HUES64 (cell line): ENCODE measurements at regions not wholly inside any gene's neighbourhood (a gene's known extent, or its start where the extent isn't known, plus 50 kb on each side); places are given as distances from the start of the nearest gene placed in this dataset.
"Not testable (repeated sequence)": the region's sequence is repeated elsewhere in the genome, so short reads cannot be mapped to it uniquely, and the experiment has no call there.

ENCODE experiments used
- H3K27ac ChIP-seq: 2 replicates; pipeline ENCODE4 v1.7.0; 2013; ENCODE audit warnings: low read depth, low read length, inconsistent platforms
- H3K27me3 ChIP-seq: 2 replicates; pipeline ENCODE4 v1.6.1; 2013; ENCODE audit warnings: mild to moderate bottlenecking, low read length; ENCODE audit not compliant: insufficient read depth
- H3K36me3 ChIP-seq: 2 replicates; pipeline ENCODE4 v1.6.1; 2013; ENCODE audit warnings: mild to moderate bottlenecking, low read length; ENCODE audit not compliant: insufficient read depth
- H3K4me1 ChIP-seq: 2 replicates; pipeline ENCODE4 v1.6.1; 2013; ENCODE audit warnings: mild to moderate bottlenecking, low read length, moderate library complexity; ENCODE audit not compliant: insufficient read depth
- H3K4me3 ChIP-seq: 2 replicates; pipeline ENCODE4 v1.5.1; 2013; ENCODE audit warnings: mild to moderate bottlenecking, low read length, moderate library complexity
- H3K9ac ChIP-seq: 2 replicates; pipeline ENCODE4 v1.6.1; 2013; ENCODE audit warnings: mild to moderate bottlenecking, low read depth, low read length
- H3K9me3 ChIP-seq: 2 replicates; pipeline ENCODE4 v1.6.1; 2013; ENCODE audit warnings: low read depth, low read length; ENCODE audit not compliant: insufficient read depth
- WGBS: fragments of 150-250, 120-280 bp; methylation state at CpG from one replicate; pipeline ENCODE4 v1.1.7; 2013; ENCODE audit warnings: missing lambda C conversion rate; 5-methylcytosine and 5-hydroxymethylcytosine counted together

GRCh38 chr1:106319612-106320011 is 736.9 kb upstream of the PRMT6 start:
- 91% methylated on average over 2 of the region's 3 CpGs for WGBS
- Histone ChIP-seq H3K4me3 (no peak overlapping the region), H3K4me1 (no peaks in the 10 kb centered on the region), H3K36me3 (no peaks in the 10 kb centered on the region), H3K9me3 (no peaks in the 10 kb centered on the region), H3K9ac (no peak overlapping the region), H3K27ac (no peak overlapping the region), H3K27me3 (no peaks in the 10 kb centered on the region)

DNA sequence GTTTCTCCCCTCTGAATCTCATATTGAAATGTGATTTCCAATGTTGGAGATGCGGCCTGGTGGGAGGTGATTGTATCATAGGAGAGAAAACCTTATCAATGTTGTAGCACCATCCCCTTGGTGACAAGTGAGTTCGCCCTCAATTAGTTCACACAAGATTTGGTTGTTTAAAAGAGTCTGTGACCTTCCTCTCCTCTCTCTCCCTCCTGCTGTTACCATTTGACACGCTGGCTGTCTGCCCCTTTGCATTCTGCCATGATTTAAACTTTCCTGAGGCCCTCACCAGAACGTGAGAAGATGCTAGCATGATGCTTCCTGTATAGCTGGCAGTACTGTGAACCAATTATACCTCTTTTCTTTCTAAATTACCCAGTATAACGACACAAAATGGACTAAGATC is 730.9 kb upstream of the PRMT6 start:
- WGBS = 54% methylated on average over 4 of the region's 5 CpGs
- H3K4me1 ChIP-seq = no peaks in the 10 kb centered on the region; the same call in 1 of the 2 replicates
- no peak overlapping the region for H3K9ac ChIP-seq
- H3K27me3 ChIP-seq = no peaks in the 10 kb centered on the region
- H3K36me3 ChIP-seq = no peaks in the 10 kb centered on the region
- H3K27ac ChIP-seq = no peak overlapping the region
- no peak overlapping the region for H3K4me3 ChIP-seq
- no peaks in the 10 kb centered on the region for H3K9me3 ChIP-seq

- WGBS = 73% methylated on average over 4 of the region's 4 CpGs
- 0 out of 2 replicates have a peak, but pooled peaks cover 8% of the 10 kb centered on the region for H3K9me3 ChIP-seq
Observed at GRCh38 chr1:106344494-106344893, 712.0 kb upstream of the PRMT6 start.

DNA sequence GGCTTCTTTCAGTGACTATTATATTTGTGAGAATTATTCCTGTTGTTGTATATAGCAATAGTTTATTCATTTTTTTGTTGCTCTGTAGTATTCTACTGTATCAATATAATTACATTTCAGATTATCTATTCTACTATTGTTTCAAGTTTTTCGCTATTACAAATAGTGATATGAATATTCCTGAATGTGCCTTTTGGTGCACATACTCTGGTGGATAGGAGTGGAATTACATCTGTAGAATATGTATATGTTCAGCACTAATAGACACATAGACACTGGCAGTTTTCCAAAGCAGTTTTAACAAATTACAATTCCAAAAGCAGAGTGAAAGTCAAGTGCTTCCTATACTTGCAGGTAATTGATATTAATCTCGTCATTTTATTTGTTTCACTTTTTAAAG is 696.2 kb upstream of the PRMT6 start:
- WGBS = no CpG with 5 or more reads among the region's 2 CpGs
- Histone ChIP-seq H3K36me3 (no peaks in the 10 kb centered on the region), H3K4me3 (no peak overlapping the region), H3K27ac (no peak overlapping the region), H3K9me3 (peaks cover 3% of the 10 kb centered on the region; the same call in 1 of the 2 replicates), H3K27me3 (no peaks in the 10 kb centered on the region), H3K9ac (no peak overlapping the region), H3K4me1 (no peaks in the 10 kb centered on the region)

More at GRCh38 chr1:106344494-106344893, 712.0 kb upstream of the PRMT6 start:
- no peaks in the 10 kb centered on the region for H3K36me3 ChIP-seq
- H3K27ac ChIP-seq = no peak overlapping the region
- no peak overlapping the region for H3K9ac ChIP-seq
- no peaks in the 10 kb centered on the region for H3K27me3 ChIP-seq
- H3K4me3 ChIP-seq = no peak overlapping the region
- peaks cover 7% of the 10 kb centered on the region; the same call in 1 of the 2 replicates for H3K4me1 ChIP-seq

DNA sequence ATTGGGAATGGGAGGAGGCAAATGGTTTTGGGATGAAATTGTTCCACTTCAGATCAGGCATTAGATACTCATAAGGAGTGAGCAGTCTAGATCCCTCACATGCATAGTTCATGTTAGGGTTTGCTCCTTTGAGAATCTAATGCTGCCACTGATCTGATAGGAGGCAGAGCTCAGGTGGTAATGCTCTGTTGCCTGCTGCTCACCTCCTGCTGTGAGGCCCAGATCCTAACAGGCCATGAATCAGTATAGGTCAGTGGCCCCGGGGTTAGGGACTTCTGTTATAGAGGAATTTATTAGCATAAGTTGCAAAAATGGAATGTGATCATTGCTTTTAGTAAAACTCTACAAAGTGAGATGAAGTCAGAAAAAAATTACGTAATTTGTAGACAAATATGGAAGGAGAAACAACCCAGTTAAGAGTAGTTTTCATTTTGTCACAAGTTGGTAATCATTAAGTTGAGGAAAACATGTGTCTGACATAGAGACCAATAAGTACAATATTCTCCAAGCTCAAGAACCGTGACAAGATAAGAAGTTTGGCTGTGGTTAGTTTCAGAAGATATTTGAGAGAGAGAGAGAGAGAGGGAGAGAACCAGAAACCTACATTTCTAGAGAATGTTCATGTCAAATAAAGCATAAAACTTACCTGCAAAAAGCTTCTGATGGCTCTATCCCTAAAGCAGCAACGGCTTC is 689.7 kb upstream of the PRMT6 start:
- H3K9me3 ChIP-seq = no peaks in the 10 kb centered on the region
- no peaks in the 10 kb centered on the region for H3K4me1 ChIP-seq
- WGBS = 81% methylated on average over 3 of the region's 4 CpGs
- no peaks in the 10 kb centered on the region for H3K27me3 ChIP-seq
- H3K4me3 ChIP-seq = no peak overlapping the region
- no peaks in the 10 kb centered on the region for H3K36me3 ChIP-seq
- H3K9ac ChIP-seq = no peak overlapping the region
- no peak overlapping the region for H3K27ac ChIP-seq

GRCh38 chr1:106378261-106378660 is 678.2 kb upstream of the PRMT6 start:
- Histone ChIP-seq H3K9me3 (0 out of 2 replicates have a peak, but pooled peaks cover 2% of the 10 kb centered on the region), H3K27me3 (no peaks in the 10 kb centered on the region), H3K4me3 (no peak overlapping the region), H3K36me3 (no peaks in the 10 kb centered on the region), H3K9ac (no peak overlapping the region), H3K27ac (no peak overlapping the region), H3K4me1 (no peaks in the 10 kb centered on the region)

- no peak overlapping the region for H3K27ac ChIP-seq
- H3K27me3 ChIP-seq = no peaks in the 10 kb centered on the region
- H3K36me3 ChIP-seq = no peaks in the 10 kb centered on the region
- no peaks in the 10 kb centered on the region for H3K9me3 ChIP-seq
- no peak overlapping the region for H3K9ac ChIP-seq
- no peaks in the 10 kb centered on the region for H3K4me1 ChIP-seq
- no peak overlapping the region for H3K4me3 ChIP-seq
- 78% methylated on average over 1 of the region's 1 CpG for WGBS
Observed at GRCh38 chr1:106380772-106381171, 675.7 kb upstream of the PRMT6 start.

GRCh38 chr1:106389160-106389559 is 667.3 kb upstream of the PRMT6 start:
- not testable (repeated sequence) for H3K4me3 ChIP-seq, H3K9me3 ChIP-seq, H3K27ac ChIP-seq, H3K9ac ChIP-seq, H3K4me1 ChIP-seq, H3K27me3 ChIP-seq, H3K36me3 ChIP-seq
- 90% methylated on average over 4 of the region's 4 CpGs for WGBS

DNA sequence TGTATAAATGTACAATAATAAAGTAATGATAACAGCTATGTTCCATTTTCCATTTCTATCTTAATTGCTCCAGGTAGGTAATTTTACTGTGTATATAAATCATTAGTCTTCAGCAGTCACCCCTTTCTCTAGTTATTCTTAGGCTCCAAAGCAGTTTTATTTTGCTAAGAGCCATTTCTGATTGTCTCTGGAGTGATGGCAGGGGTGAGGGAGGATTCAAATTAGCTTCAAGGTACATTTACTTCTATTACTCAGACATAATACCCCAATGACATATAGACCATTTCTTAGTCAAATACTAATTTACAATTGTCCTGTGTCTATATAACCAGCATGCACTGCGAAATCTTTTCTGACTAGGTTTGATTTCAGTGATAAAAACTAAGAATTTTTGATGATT is 663.4 kb upstream of the PRMT6 start:
- H3K9ac ChIP-seq = no peak overlapping the region
- H3K4me3 ChIP-seq = no peak overlapping the region
- H3K9me3 ChIP-seq = no peaks in the 10 kb centered on the region
- 89% methylated on average over 1 of the region's 1 CpG for WGBS
- H3K36me3 ChIP-seq = no peaks in the 10 kb centered on the region
- no peaks in the 10 kb centered on the region for H3K27me3 ChIP-seq
- H3K4me1 ChIP-seq = no peaks in the 10 kb centered on the region
- no peak overlapping the region for H3K27ac ChIP-seq

DNA sequence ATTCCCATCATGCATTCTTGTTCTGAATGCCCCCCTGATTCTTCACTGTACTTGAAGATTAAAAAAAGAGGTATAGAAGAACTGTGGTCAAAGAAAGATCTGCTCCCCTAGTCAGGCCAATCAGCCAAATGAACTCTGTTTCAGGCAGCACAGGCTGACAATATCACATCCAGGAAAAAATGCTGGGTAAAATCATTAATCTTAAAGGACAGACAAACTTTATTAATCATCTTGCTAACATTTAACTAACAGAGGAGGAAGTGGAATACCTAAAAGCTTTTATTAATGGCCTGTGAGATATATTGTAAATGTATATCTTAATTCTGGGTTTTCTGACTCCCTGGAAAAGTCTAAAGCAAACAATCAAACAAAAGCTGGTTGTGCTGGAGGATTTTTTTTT is 660.5 kb upstream of the PRMT6 start:
- Histone ChIP-seq H3K4me3 (no peak overlapping the region), H3K27me3 (no peaks in the 10 kb centered on the region), H3K9ac (no peak overlapping the region), H3K9me3 (no peaks in the 10 kb centered on the region), H3K27ac (no peak overlapping the region), H3K4me1 (no peaks in the 10 kb centered on the region), H3K36me3 (no peaks in the 10 kb centered on the region)

DNA sequence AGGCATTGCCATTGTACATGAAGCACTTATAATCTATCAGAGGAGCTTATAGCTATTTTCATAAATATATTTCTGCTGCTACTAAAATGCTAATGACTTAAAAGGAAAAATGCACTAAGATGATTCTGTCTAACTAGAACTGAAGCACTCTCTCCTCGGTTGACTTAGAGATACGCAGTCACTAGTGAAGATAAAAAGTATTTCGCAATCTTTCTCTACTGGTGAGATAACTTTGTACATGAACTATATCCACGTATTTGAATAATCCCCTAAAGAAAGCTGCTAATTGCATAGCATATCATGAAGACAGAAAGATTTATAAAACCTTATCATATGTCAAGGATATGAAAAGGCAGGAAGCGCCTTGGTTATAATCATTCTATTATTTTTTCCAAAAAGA is 658.1 kb upstream of the PRMT6 start:
- H3K4me1 ChIP-seq = no peaks in the 10 kb centered on the region
- H3K27me3 ChIP-seq = no peaks in the 10 kb centered on the region
- H3K36me3 ChIP-seq = no peaks in the 10 kb centered on the region
- H3K9ac ChIP-seq = no peak overlapping the region
- no peak overlapping the region for H3K27ac ChIP-seq
- no peak overlapping the region for H3K4me3 ChIP-seq
- 97% methylated on average over 4 of the region's 5 CpGs for WGBS
- no peaks in the 10 kb centered on the region for H3K9me3 ChIP-seq

- H3K9ac ChIP-seq = no peak overlapping the region
- no peaks in the 10 kb centered on the region for H3K4me1 ChIP-seq
- H3K36me3 ChIP-seq = no peaks in the 10 kb centered on the region
- no peaks in the 10 kb centered on the region for H3K9me3 ChIP-seq
- H3K27ac ChIP-seq = no peak overlapping the region
- H3K27me3 ChIP-seq = no peaks in the 10 kb centered on the region
- WGBS = 100% methylated on average over 1 of the region's 1 CpG
- H3K4me3 ChIP-seq = no peak overlapping the region
Observed at GRCh38 chr1:106406114-106406513, 650.4 kb upstream of the PRMT6 start.
